HG03439 (cell line): ENCODE measurements at regions not wholly inside any gene's neighbourhood (a gene's known extent, or its start where the extent isn't known, plus 50 kb on each side); places are given as distances from the start of the nearest gene placed in this dataset.

ENCODE experiments used
- ATAC-seq: cut with Tn5 transposase; IDR thresholded peaks from one replicate; pipeline ENCODE4 v1.9.1; 2021; ENCODE audit warnings: mild to moderate bottlenecking, moderate library complexity; ENCODE audit not compliant: unreplicated experiment

GRCh38 chr4:157978680-157979361, 194.0 kb downstream of the GASK1B start:
- peak; percentile 85 for ATAC-seq

- no peak for ATAC-seq
Measured at GRCh38 chr4:157977086-157977485, 195.7 kb downstream of the GASK1B start.

GRCh38 chr4:157973297-157973696, 199.5 kb downstream of the GASK1B start:
- ATAC-seq, result no peak

GRCh38 chr4:157964463-157964862, 208.4 kb downstream of the GASK1B start:
- no peak for ATAC-seq

GRCh38 chr4:157961229-157961990, 211.4 kb downstream of the GASK1B start:
- no peak for ATAC-seq

- ATAC-seq, result no peak
Measured at GRCh38 chr4:157957905-157958304, 214.9 kb downstream of the GASK1B start.

- no peak for ATAC-seq
Measured at GRCh38 chr4:157942017-157942416, 230.8 kb downstream of the GASK1B start.

GRCh38 chr4:157934151-157934550, 238.7 kb downstream of the GASK1B start:
- ATAC-seq, result no peak

- no peak for ATAC-seq
Measured at GRCh38 chr4:157932936-157933335, 239.9 kb downstream of the GASK1B start.

GRCh38 chr4:157929486-157929885, 243.3 kb downstream of the GASK1B start:
- no peak for ATAC-seq

- ATAC-seq, result no peak
Measured at GRCh38 chr4:157918036-157918832, 254.6 kb downstream of the GASK1B start.

GRCh38 chr4:157912212-157912611, 260.6 kb downstream of the GASK1B start:
- no peak for ATAC-seq

- ATAC-seq, result no peak
Measured at GRCh38 chr4:157911662-157912061, 261.2 kb downstream of the GASK1B start.

- no peak for ATAC-seq
Measured at GRCh38 chr4:157908691-157909090, 264.1 kb downstream of the GASK1B start.

GRCh38 chr4:157908031-157908430, 264.8 kb downstream of the GASK1B start:
- ATAC-seq, result no peak

- ATAC-seq, result no peak
Measured at GRCh38 chr4:157907226-157907946, 265.4 kb downstream of the GASK1B start.

GRCh38 chr4:157898836-157899605, 273.8 kb downstream of the GASK1B start:
- ATAC-seq, result no peak

- no peak for ATAC-seq
Measured at GRCh38 chr4:157897855-157898370, 274.9 kb downstream of the GASK1B start.

- ATAC-seq, result no peak
Measured at GRCh38 chr4:157896726-157897125, 276.1 kb downstream of the GASK1B start.

GRCh38 chr4:157895205-157895604, 277.6 kb downstream of the GASK1B start:
- ATAC-seq, result no peak
